ENCODE measurements at regions not wholly inside any gene's neighbourhood (a gene's known extent, or its start where the extent isn't known, plus 50 kb on each side); places are given as distances from the start of the nearest gene placed in this dataset.

GRCh38 chr10:117784776-117785175, 242.2 kb downstream of the EMX2 start:
- TF ChIP-seq, protein P1, sequence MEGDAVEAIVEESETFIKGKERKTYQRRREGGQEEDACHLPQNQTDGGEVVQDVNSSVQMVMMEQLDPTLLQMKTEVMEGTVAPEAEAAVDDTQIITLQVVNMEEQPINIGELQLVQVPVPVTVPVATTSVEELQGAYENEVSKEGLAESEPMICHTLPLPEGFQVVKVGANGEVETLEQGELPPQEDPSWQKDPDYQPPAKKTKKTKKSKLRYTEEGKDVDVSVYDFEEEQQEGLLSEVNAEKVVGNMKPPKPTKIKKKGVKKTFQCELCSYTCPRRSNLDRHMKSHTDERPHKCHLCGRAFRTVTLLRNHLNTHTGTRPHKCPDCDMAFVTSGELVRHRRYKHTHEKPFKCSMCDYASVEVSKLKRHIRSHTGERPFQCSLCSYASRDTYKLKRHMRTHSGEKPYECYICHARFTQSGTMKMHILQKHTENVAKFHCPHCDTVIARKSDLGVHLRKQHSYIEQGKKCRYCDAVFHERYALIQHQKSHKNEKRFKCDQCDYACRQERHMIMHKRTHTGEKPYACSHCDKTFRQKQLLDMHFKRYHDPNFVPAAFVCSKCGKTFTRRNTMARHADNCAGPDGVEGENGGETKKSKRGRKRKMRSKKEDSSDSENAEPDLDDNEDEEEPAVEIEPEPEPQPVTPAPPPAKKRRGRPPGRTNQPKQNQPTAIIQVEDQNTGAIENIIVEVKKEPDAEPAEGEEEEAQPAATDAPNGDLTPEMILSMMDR (IDR thresholded peaks at IDR 0.05), result no peak
- no peak for TF ChIP-seq POLR2A (IDR thresholded peaks at IDR 0.05)

Data from esophagus squamous epithelium (tissue), 4 donors.